ENCODE measurements at regions not wholly inside any gene's neighbourhood (a gene's known extent, or its start where the extent isn't known, plus 50 kb on each side); places are given as distances from the start of the nearest gene placed in this dataset.

GRCh38 chr7:155930061-155930460 is 117.8 kb upstream of the SHH start:
- no peaks in the 10 kb centered on the region for H3K36me3 ChIP-seq (ENCODE audit: control insufficient read depth, insufficient read depth, low read length)
- H3K4me1 ChIP-seq (ENCODE audit: control insufficient read depth, insufficient read depth, low read length), result no peaks in the 10 kb centered on the region
- H2AFZ ChIP-seq (replicated peaks; ENCODE audit: low read length, poor library complexity), result no peak overlapping the region
- no peak overlapping the region for H2BK120ac ChIP-seq (ENCODE audit: low read depth, low read length)
- H4K8ac ChIP-seq (ENCODE audit: low read depth in 2 of 2, low read length in 2 of 2), result no peak overlapping the region
- ChIA-PET CTCF (no interaction called here), POLR2A (ENCODE audit: unreplicated experiment) (no interaction called here)
- no peak overlapping the region for H2AK5ac ChIP-seq (ENCODE audit: low read depth, low read length)
- H3K79me1 ChIP-seq (ENCODE audit: low read depth in 1 of 2, low read length in 2 of 2), result no peaks in the 10 kb centered on the region
- H3K14ac ChIP-seq (replicated peaks; ENCODE audit: low read depth, low read length), result no peak overlapping the region
- H3K9me3 ChIP-seq (ENCODE audit: control insufficient read depth, insufficient read depth, low read length), result peaks cover 24% of the 10 kb centered on the region
- no peak overlapping the region for H2BK5ac ChIP-seq (ENCODE audit: low read depth, low read length, poor library complexity, severe bottlenecking)
- H3K27me3 ChIP-seq (ENCODE audit: control insufficient read depth, insufficient read depth, low read length), result no peaks in the 10 kb centered on the region
- no peak overlapping the region for H3K4me3 ChIP-seq (ENCODE audit: insufficient read depth, low read depth, low read length)
- no peak overlapping the region for H2BK15ac ChIP-seq (ENCODE audit: low read depth, low read length)
- dilution Hi-C loops (cut with HindIII; ENCODE audit: low sequenced_read_pairs, unreplicated experiment) (no loop called here), in situ Hi-C loops (cut with MboI; ENCODE audit: low sequenced_read_pairs) (no loop called here), intact Hi-C loops (cut with micrococcal nuclease) (no loop called here)
- 76% methylated on average over 5 of the region's 8 CpGs; no CpG with 5 or more reads in 1 of the 2 experiments for WGBS, 2 experiments (ENCODE audit: extremely low coverage in 2 of 2, insufficient read length in 1 of 2)
- no peak overlapping the region for H3K23ac ChIP-seq (ENCODE audit: low read depth, low read length)
- no peak overlapping the region for H2AK9ac ChIP-seq (replicated peaks; ENCODE audit: low read depth, low read length, poor library complexity)
- DNase-seq (no peak), ATAC-seq (ENCODE audit: low read depth) (no peak)
- no peak overlapping the region for H3K4ac ChIP-seq (ENCODE audit: low read depth, low read length)
- no peak overlapping the region for H3K9ac ChIP-seq (ENCODE audit: low read depth, low read length)
- no peak overlapping the region for H4K91ac ChIP-seq (ENCODE audit: insufficient read depth, low read depth, low read length)
- H3K27ac ChIP-seq (ENCODE audit: insufficient read depth, low read length), result no peak overlapping the region
- H2BK20ac ChIP-seq (ENCODE audit: low read depth, low read length), result no peak overlapping the region
- H3K9me1 ChIP-seq (ENCODE audit: insufficient read depth, low read length), result no peaks in the 10 kb centered on the region
- H4K20me1 ChIP-seq (ENCODE audit: insufficient read depth, low read length), result no peaks in the 10 kb centered on the region
- H3K18ac ChIP-seq (ENCODE audit: low read depth, low read length), result no peak overlapping the region
- TF ChIP-seq SMC3 (IDR thresholded peaks at IDR 0.05; ENCODE audit: low read depth, low read length) (no peak), CHD1 (IDR thresholded peaks at IDR 0.05; ENCODE audit: low read depth, low read length) (no peak), NFE2L2 (IDR thresholded peaks at IDR 0.05; ENCODE audit: low read depth, low read length) (no peak), RCOR1 (IDR thresholded peaks at IDR 0.05; ENCODE audit: insufficient replicate concordance, low read length) (no peak), CTCF (conservative IDR thresholded peaks at IDR 0.05; ENCODE audit: low read depth, low read length) (no peak), FOS (IDR thresholded peaks at IDR 0.05; ENCODE audit: low read depth, low read length) (no peak), RFX5 (IDR thresholded peaks at IDR 0.05; ENCODE audit: low read depth, low read length) (no peak), POLR2A (IDR thresholded peaks at IDR 0.05; ENCODE audit: low read depth, low read length) (no peak), MAZ (IDR thresholded peaks at IDR 0.05; ENCODE audit: borderline replicate concordance, low read depth, low read length) (no peak), CEBPB (IDR thresholded peaks at IDR 0.05; ENCODE audit: low read depth, low read length) (no peak), MAFK (IDR thresholded peaks at IDR 0.05; ENCODE audit: low read depth, low read length) (no peak)
- H4K5ac ChIP-seq (ENCODE audit: low read depth, low read length), result no peak overlapping the region
- BruUV-seq (replicated peaks), result no TSS peak
- no peak overlapping the region for H3K4me2 ChIP-seq (ENCODE audit: low read depth, low read length)
- H3K56ac ChIP-seq (ENCODE audit: extremely low read depth, insufficient read depth, low read length), result no peak overlapping the region
